Hypothalamus (tissue), 51 donors: ENCODE measurements at regions not wholly inside any gene's neighbourhood (a gene's known extent, or its start where the extent isn't known, plus 50 kb on each side); places are given as distances from the start of the nearest gene placed in this dataset.
"Not testable (repeated sequence)": the region's sequence is repeated elsewhere in the genome, so short reads cannot be mapped to it uniquely, and the experiment has no call there.

ENCODE experiments used
- DNase-seq, 51 donors: peaks; one replicate each; lab custom pipeline; 2025; lab: John Stamatoyannopoulos, UW

- not testable (repeated sequence) for DNase-seq
These were observed 1488.2 kb downstream of the KHDRBS2 start for GRCh38 chr6:60797831-60798230.

GRCh38 chr6:60789601-60790000 lies 1496.4 kb downstream of the KHDRBS2 start:
- not testable (repeated sequence) for DNase-seq

GRCh38 chr6:60782698-60783464 lies 1503.1 kb downstream of the KHDRBS2 start:
- not testable (repeated sequence) for DNase-seq

GRCh38 chr6:60779591-60779990 lies 1506.4 kb downstream of the KHDRBS2 start:
- DNase-seq: not testable (repeated sequence)

- not testable (repeated sequence) for DNase-seq
These were observed 1518.1 kb downstream of the KHDRBS2 start for GRCh38 chr6:60767791-60768499.

GRCh38 chr6:60765331-60765730 lies 1520.7 kb downstream of the KHDRBS2 start:
- not testable (repeated sequence) for DNase-seq

- peak in 3 of 51 donors; percentile 1 to 2 (median 2) for DNase-seq
These were observed 1522.5 kb downstream of the KHDRBS2 start for GRCh38 chr6:60763464-60764080.

- not testable (repeated sequence) for DNase-seq
These were observed 1525.1 kb downstream of the KHDRBS2 start for GRCh38 chr6:60760928-60761327.

- not testable (repeated sequence) for DNase-seq
These were observed 1526.7 kb downstream of the KHDRBS2 start for GRCh38 chr6:60759149-60759825.

- not testable (repeated sequence) for DNase-seq
These were observed 1527.3 kb downstream of the KHDRBS2 start for GRCh38 chr6:60758725-60759124.

GRCh38 chr6:60754879-60755278 lies 1531.1 kb downstream of the KHDRBS2 start:
- DNase-seq: no peak

- DNase-seq: not testable (repeated sequence)
These were observed 1535.5 kb downstream of the KHDRBS2 start for GRCh38 chr6:60750353-60751081.

GRCh38 chr6:60747765-60748556 lies 1538.1 kb downstream of the KHDRBS2 start:
- DNase-seq: not testable (repeated sequence)

- DNase-seq: not testable (repeated sequence)
These were observed 1548.1 kb downstream of the KHDRBS2 start for GRCh38 chr6:60737764-60738425.

- DNase-seq: not testable (repeated sequence)
These were observed 1548.7 kb downstream of the KHDRBS2 start for GRCh38 chr6:60737315-60737714.

GRCh38 chr6:60723935-60724334 lies 1562.1 kb downstream of the KHDRBS2 start:
- not testable (repeated sequence) for DNase-seq

GRCh38 chr6:60695232-60695631 lies 1590.8 kb downstream of the KHDRBS2 start:
- DNase-seq: no peak

GRCh38 chr6:60687085-60687484 lies 1598.9 kb downstream of the KHDRBS2 start:
- DNase-seq: no peak

GRCh38 chr6:60681806-60682205 lies 1604.2 kb downstream of the KHDRBS2 start:
- DNase-seq: no peak
